Muscle of leg (tissue), 3 donors: ENCODE measurements at regions not wholly inside any gene's neighbourhood (a gene's known extent, or its start where the extent isn't known, plus 50 kb on each side); places are given as distances from the start of the nearest gene placed in this dataset.

ENCODE experiments used
- DNase-seq: peaks from one replicate; pipeline ENCODE4 v3.0.0; 2013
- H3K27ac ChIP-seq: one replicate; pipeline ENCODE4 v1.5.1; 2013; ENCODE audit warnings: mild to moderate bottlenecking, low read length, control low read depth
- H3K27me3 ChIP-seq: one replicate; pipeline ENCODE4 v1.6.1; 2013; ENCODE audit warnings: low read length; ENCODE audit not compliant: control insufficient read depth, insufficient read depth
- H3K36me3 ChIP-seq: one replicate; pipeline ENCODE4 v1.6.1; 2013; ENCODE audit warnings: low read length; ENCODE audit not compliant: control insufficient read depth, insufficient read depth
- H3K4me1 ChIP-seq: one replicate; pipeline ENCODE4 v1.6.1; 2013; ENCODE audit warnings: low read length; ENCODE audit not compliant: control insufficient read depth, insufficient read depth
- H3K4me3 ChIP-seq: one replicate; pipeline ENCODE4 v1.5.1; 2013; ENCODE audit warnings: low read length, control low read depth
- H3K9me3 ChIP-seq: replicated peaks from 2 replicates; pipeline ENCODE4 v1.6.1; 2013; ENCODE audit warnings: low read depth, low read length; ENCODE audit not compliant: control insufficient read depth
- WGBS: methylation state at CpG from one replicate; pipeline ENCODE4 v1.1.5; 2013; ENCODE audit warnings: missing lambda C conversion rate; ENCODE audit not compliant: insufficient coverage; 5-methylcytosine and 5-hydroxymethylcytosine counted together

- H3K9me3 ChIP-seq, result no peaks in the 10 kb centered on the region
- WGBS, result 88% methylated on average over 10 of the region's 10 CpGs
- H3K4me3 ChIP-seq, result no peak overlapping the region
- H3K4me1 ChIP-seq, result no peaks in the 10 kb centered on the region
- no peaks in the 10 kb centered on the region for H3K36me3 ChIP-seq
- H3K27me3 ChIP-seq, result peaks cover 14% of the 10 kb centered on the region
- no peak overlapping the region for H3K27ac ChIP-seq
- DNase-seq, result no peak
Observed at GRCh38 chr22:22087854-22088657, 105.5 kb upstream of the TOP3B start.

DNA sequence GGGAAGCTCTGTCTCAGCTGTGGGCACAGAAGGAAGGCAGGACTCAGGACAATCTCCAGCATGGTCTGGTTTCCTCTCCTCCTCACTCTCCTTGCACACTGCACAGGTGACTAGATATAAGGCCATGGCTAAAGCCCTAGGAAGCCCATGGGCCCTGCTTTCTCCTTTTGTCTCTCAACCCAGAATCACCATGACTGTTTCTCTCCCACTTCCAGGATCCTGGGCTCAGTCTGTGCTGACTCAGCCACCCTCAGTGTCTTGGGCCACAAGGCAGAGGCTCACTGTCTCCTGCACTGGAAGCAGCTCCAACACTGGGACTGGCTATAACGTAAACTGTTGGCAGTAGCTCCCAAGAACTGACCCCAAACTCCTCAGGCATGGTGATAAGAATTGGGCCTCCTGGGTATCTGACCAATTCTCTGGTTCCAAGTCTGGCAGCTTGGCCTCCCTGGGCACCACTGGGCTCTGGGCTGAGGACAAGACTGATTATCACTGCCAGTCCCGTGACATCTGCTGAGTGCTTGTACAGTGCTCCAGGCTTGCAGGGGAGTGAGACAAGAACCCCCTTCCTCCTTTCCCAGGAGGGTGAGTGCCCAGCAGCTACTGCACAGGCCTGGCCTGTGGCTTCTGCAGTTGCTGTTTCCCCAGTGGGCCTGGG is 104.0 kb upstream of the TOP3B start:
- peaks cover 13% of the 10 kb centered on the region for H3K27me3 ChIP-seq
- H3K4me1 ChIP-seq, result no peaks in the 10 kb centered on the region
- H3K27ac ChIP-seq, result no peak overlapping the region
- 13% methylated on average over 1 of the region's 2 CpGs for WGBS
- DNase-seq, result no peak
- no peak overlapping the region for H3K4me3 ChIP-seq
- H3K9me3 ChIP-seq, result no peaks in the 10 kb centered on the region
- H3K36me3 ChIP-seq, result no peaks in the 10 kb centered on the region

DNA sequence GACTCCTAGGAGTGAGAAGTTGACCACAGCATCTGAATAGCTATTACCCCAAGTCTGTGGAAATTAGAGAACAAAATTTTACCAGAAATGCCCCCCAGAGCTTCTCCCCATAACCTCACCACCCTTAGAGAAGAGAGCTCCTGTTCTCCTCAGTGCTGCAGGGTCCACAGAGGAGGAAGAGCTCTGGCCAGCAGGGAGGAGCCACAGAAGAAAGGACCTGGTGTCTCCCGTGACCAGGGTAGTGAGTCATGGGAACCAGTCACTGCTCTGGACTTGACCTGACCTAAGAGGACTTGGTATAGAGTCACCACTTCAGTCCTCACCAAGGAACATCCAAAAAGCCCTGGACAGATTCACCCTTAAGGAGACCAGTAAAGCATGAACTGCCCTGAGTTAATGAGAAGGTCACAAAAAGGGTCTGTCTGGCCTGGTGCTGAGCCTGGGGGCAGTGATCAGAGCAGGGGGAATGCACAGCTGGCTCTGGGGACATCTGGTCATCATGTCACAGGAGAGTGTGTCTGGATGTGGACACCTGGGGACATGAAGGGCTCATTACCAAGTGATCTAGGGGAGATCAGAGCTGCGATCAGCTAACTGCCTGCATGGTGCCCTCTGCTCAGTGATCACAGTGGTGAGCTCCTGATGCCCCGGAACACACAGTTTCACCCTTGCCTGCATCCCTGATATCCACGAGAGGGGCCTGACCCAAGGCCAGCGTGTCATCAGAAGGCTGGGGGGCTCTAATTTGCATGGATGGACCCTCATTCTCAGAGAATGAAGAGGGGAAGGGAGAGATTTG is 103.3 kb upstream of the TOP3B start:
- Histone ChIP-seq H3K27me3 (peaks cover 13% of the 10 kb centered on the region), H3K4me1 (no peaks in the 10 kb centered on the region), H3K4me3 (no peak overlapping the region), H3K9me3 (no peaks in the 10 kb centered on the region), H3K27ac (no peak overlapping the region), H3K36me3 (no peaks in the 10 kb centered on the region)
- 83% methylated on average over 2 of the region's 5 CpGs for WGBS
- DNase-seq, result no peak

GRCh38 chr22:22084089-22084711 is 101.6 kb upstream of the TOP3B start:
- H3K36me3 ChIP-seq, result no peaks in the 10 kb centered on the region
- H3K4me3 ChIP-seq, result no peak overlapping the region
- H3K9me3 ChIP-seq, result no peaks in the 10 kb centered on the region
- H3K4me1 ChIP-seq, result peaks cover 10% of the 10 kb centered on the region
- 20% methylated on average over 1 of the region's 4 CpGs for WGBS
- H3K27ac ChIP-seq, result no peak overlapping the region
- DNase-seq, result no peak
- peaks cover 9% of the 10 kb centered on the region for H3K27me3 ChIP-seq

DNA sequence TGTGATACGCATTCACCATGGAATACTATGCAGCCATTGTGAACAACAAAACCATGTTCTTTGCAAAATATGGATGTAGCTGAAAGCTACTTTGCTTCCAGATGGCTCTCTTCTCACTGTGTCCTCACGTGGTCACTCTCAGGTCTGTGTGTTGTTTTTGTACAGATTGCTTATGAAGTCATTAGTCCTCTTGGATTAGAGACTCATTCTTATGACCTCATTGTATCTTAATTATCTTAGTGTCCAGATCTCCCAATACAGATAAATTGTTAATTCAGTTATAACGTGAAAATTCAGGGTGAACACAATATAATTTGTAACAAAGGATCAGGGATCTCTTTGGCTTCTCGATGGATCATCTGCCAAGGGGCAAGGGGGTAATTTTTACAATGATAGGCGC is 100.4 kb upstream of the TOP3B start:
- Histone ChIP-seq H3K9me3 (no peaks in the 10 kb centered on the region), H3K4me1 (peaks cover 10% of the 10 kb centered on the region), H3K36me3 (no peaks in the 10 kb centered on the region), H3K27ac (no peak overlapping the region), H3K27me3 (peaks cover 6% of the 10 kb centered on the region), H3K4me3 (no peak overlapping the region)
- no peak for DNase-seq
- no CpG with 5 or more reads among the region's 5 CpGs for WGBS

DNA sequence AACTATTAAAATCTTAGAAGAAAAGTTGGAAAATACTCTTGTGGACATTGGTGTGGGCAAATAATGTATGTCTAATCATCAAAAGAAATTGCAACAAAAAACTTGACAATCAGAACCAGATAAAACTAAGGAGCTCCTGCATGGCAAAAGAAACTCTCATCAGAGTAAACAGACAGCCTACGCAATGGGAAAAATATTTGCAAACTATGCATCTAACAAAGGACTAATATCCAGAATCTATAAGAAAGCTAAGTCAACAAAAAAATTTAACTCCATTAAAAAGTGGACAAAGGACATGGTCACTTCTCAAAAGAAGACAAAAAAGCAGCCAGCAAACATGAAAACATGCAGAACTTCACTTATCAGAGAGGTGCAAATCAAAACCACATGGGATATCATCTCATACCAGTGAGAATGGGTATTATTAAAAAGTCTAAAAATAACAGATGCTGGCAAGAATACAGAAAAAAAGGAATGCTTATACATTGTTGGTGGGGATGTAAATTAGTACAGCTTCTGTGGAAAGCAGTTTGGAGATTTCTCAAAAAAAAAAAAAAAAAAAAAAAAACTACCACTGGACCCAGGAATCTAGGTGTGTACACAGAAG is 99.7 kb upstream of the TOP3B start:
- WGBS, result no CpG with 5 or more reads among the region's 1 CpG
- DNase-seq, result no peak
- peaks cover 6% of the 10 kb centered on the region for H3K27me3 ChIP-seq
- H3K4me3 ChIP-seq, result no peak overlapping the region
- H3K36me3 ChIP-seq, result no peaks in the 10 kb centered on the region
- H3K4me1 ChIP-seq, result peaks cover 10% of the 10 kb centered on the region
- no peaks in the 10 kb centered on the region for H3K9me3 ChIP-seq
- H3K27ac ChIP-seq, result no peak overlapping the region

DNA sequence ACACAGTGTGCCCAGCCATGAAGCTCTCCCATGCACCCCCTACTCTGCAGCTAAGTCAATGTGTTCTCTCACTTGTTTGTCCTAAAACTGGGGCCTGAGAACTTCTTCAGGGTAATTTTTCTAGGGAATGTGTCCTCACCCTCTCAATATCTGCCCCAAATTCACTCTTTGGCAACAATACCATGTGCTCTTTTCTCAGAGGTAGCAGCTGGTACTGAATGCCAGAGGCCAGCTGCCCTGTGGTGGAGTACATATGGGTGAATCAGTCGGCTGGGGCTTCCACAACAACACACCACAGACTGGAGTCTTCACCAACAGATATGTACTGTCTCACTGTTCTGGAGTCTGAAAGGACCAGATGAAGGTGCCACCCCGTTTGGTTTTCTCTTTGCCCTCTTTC is 97.7 kb upstream of the TOP3B start:
- Histone ChIP-seq H3K27ac (peak overlapping the region; percentile 57), H3K9me3 (no peaks in the 10 kb centered on the region), H3K4me1 (peaks cover 12% of the 10 kb centered on the region), H3K36me3 (no peaks in the 10 kb centered on the region), H3K4me3 (no peak overlapping the region), H3K27me3 (peaks cover 6% of the 10 kb centered on the region)
- WGBS, result no CpG with 5 or more reads among the region's 2 CpGs
- peak; percentile 22 for DNase-seq

- H3K4me1 ChIP-seq, result peaks cover 15% of the 10 kb centered on the region
- no peaks in the 10 kb centered on the region for H3K9me3 ChIP-seq
- no peak overlapping the region for H3K4me3 ChIP-seq
- no peak for DNase-seq
- 45% methylated on average over 1 of the region's 6 CpGs for WGBS
- peaks cover 6% of the 10 kb centered on the region for H3K27me3 ChIP-seq
- no peaks in the 10 kb centered on the region for H3K36me3 ChIP-seq
- peak overlapping the region; percentile 57 for H3K27ac ChIP-seq
Observed at GRCh38 chr22:22079404-22080148, 97.0 kb upstream of the TOP3B start.

DNA sequence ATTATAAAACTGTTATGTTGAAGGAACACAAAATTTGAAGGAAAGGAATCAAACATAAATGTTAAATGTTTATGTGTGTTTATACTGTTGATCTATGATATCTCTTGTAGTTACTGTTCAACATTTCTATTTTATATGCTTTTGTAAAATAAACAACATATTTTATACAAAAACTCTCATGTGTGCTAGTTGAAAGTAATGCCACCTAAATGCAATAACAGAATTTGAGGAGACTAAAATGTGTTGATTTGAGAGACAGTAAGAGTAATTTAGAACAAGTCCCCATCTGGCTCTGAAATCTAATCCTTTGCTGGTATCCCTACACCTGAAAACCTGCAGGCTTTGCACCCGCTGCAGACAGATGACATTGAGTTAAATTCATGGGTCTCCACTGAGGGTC is 95.7 kb upstream of the TOP3B start:
- H3K9me3 ChIP-seq, result no peaks in the 10 kb centered on the region
- 60% methylated on average over 1 of the region's 1 CpG for WGBS
- no peak for DNase-seq
- H3K36me3 ChIP-seq, result no peaks in the 10 kb centered on the region
- H3K4me1 ChIP-seq, result peaks cover 20% of the 10 kb centered on the region
- no peak overlapping the region for H3K27ac ChIP-seq
- no peak overlapping the region for H3K4me3 ChIP-seq
- peaks cover 2% of the 10 kb centered on the region for H3K27me3 ChIP-seq
